Transverse colon (tissue), 4 donors: ENCODE measurements at regions not wholly inside any gene's neighbourhood (a gene's known extent, or its start where the extent isn't known, plus 50 kb on each side); places are given as distances from the start of the nearest gene placed in this dataset.
"Not testable (repeated sequence)": the region's sequence is repeated elsewhere in the genome, so short reads cannot be mapped to it uniquely, and the experiment has no call there.

ENCODE experiments used
- DNase-seq: peaks from one replicate; pipeline ENCODE4 v3.0.0-alpha.2; 2019
- H3K27ac ChIP-seq, 4 donors: fragments of 200-600 bp; sonication (generic); 2 replicates each; pipeline ENCODE4 v1.5.1; 2016 to 2018; ENCODE audit warnings: inconsistent platforms in 4 of 4
- H3K27me3 ChIP-seq: fragments of 200-600 bp; sonication (generic); 2 replicates; pipeline ENCODE4 v1.5.1; 2017; ENCODE audit warnings: inconsistent platforms
- H3K36me3 ChIP-seq, 4 donors: fragments of 200-600 bp; sonication (generic); 2 replicates each; pipeline ENCODE4 v1.5.1; 2017 to 2019; ENCODE audit warnings: inconsistent platforms in 4 of 4
- H3K4me1 ChIP-seq, 4 donors: fragments of 200-600 bp; sonication (generic); 2 replicates each; pipeline ENCODE4 v1.5.1; 2017 to 2020; ENCODE audit warnings: inconsistent platforms in 4 of 4
- H3K4me3 ChIP-seq, 4 donors: fragments of 200-600 bp; sonication (generic); 1 replicate in 1 of 4; 2 replicates in 3 of 4; pipeline versions ENCODE4 v1.5.1 to v1.6.1; 2017 to 2019; ENCODE audit warnings: inconsistent platforms in 4 of 4
- H3K9me3 ChIP-seq, 2 donors: fragments of 200-600 bp; sonication (generic); 2 replicates each; pipeline ENCODE4 v1.5.1; 2017 to 2019; ENCODE audit warnings: inconsistent platforms in 2 of 2
- CTCF ChIP-seq, 5 experiments: fragments of 200-600 bp in 3 of 5; fragments of 450-650 bp in 2 of 5; sonication (generic) in 3 of 5; IDR thresholded peaks; 1 replicate in 2 of 5; 2 replicates in 3 of 5; pipeline ENCODE4 v1.5.1; 2016 to 2017; ENCODE audit warnings: antibody characterized with exemption in 5 of 5, inconsistent platforms in 3 of 5, mild to moderate bottlenecking in 2 of 5, moderate library complexity in 1 of 5
- EP300 ChIP-seq: sonication (generic); formaldehyde crosslinking; IDR thresholded peaks from one replicate; pipeline ENCODE4 v1.6.1; 2017; ENCODE audit warnings: antibody characterized with exemption, low read depth
- POLR2A ChIP-seq: fragments of 450-650 bp; IDR thresholded peaks from one replicate; pipeline ENCODE4 v1.6.1; 2016; ENCODE audit warnings: antibody characterized with exemption, mild to moderate bottlenecking, moderate library complexity
- POLR2AphosphoS5 ChIP-seq, 3 donors: sonication (generic); formaldehyde crosslinking; IDR thresholded peaks; one replicate each; pipeline ENCODE4 v1.6.1; 2016; ENCODE audit warnings: antibody characterized with exemption in 3 of 3
- WGBS, 2 donors: methylation state at CpG; one replicate each; pipeline ENCODE4 v1.1.5; 2018; ENCODE audit warnings: low coverage in 1 of 2; 5-methylcytosine and 5-hydroxymethylcytosine counted together
- in situ Hi-C, 4 donors: fragments of 200-750 bp; cut with MboI; loops; one replicate each; pipeline versions ENCODE4 v1.15.0 to v1.15.1; 2017; ENCODE audit warnings: low sequenced_read_pairs in 3 of 4, low pct_ligation_motif_present in 1 of 4, low pct_unique_long_range_greater_than_20kb in 1 of 4
- intact Hi-C: fragments of 100-400 bp; cut with DNase I; formaldehyde crosslinking; loops from one replicate; pipeline ENCODE4 v1.15.1; 2023; ENCODE audit warnings: low total_unique reads

GRCh38 chrX:86964321-86964720 is 553.3 kb upstream of the KLHL4 start:
- intact Hi-C loops, result no loop called here

GRCh38 chrX:86981326-86981879 is 536.2 kb upstream of the KLHL4 start:
- Histone ChIP-seq H3K27ac (no peak overlapping the region), H3K4me1 (no peaks in the 10 kb centered on the region), H3K27me3 (no peaks in the 10 kb centered on the region), H3K9me3 (no peaks in the 10 kb centered on the region), H3K4me3 (no peak overlapping the region), H3K36me3 (no peaks in the 10 kb centered on the region)
- intact Hi-C loops, result no loop called here
- TF ChIP-seq POLR2AphosphoS5 (IDR thresholded peaks at IDR 0.05) (no peak), EP300 (no peak), POLR2A (no peak)
- 84% methylated on average over 2 of the region's 2 CpGs; no CpG with 5 or more reads in 1 of the 2 donors for WGBS, 2 donors
- in situ Hi-C loops, result no loop called here
- no peak for DNase-seq

More at GRCh38 chrX:86964321-86964720, 553.3 kb upstream of the KLHL4 start:
- H3K4me3 ChIP-seq, result no peak overlapping the region
- no peaks in the 10 kb centered on the region for H3K36me3 ChIP-seq
- TF ChIP-seq POLR2AphosphoS5 (IDR thresholded peaks at IDR 0.05) (no peak), CTCF (IDR thresholded peaks at IDR 0.05) (no peak), POLR2A (no peak), EP300 (no peak)
- H3K27me3 ChIP-seq, result no peaks in the 10 kb centered on the region
- DNase-seq, result no peak
- no peaks in the 10 kb centered on the region for H3K9me3 ChIP-seq
- in situ Hi-C loops, result no loop called here
- H3K4me1 ChIP-seq, result no peaks in the 10 kb centered on the region
- H3K27ac ChIP-seq, result no peak overlapping the region

GRCh38 chrX:86987351-86987750 is 530.3 kb upstream of the KLHL4 start:
- H3K4me3 ChIP-seq, H3K27me3 ChIP-seq, H3K9me3 ChIP-seq, DNase-seq, H3K36me3 ChIP-seq, H3K4me1 ChIP-seq, H3K27ac ChIP-seq, intact Hi-C loops, in situ Hi-C loops: not testable (repeated sequence)
- 67% methylated on average over 4 of the region's 4 CpGs; no CpG with 5 or more reads in 1 of the 2 donors for WGBS, 2 donors

GRCh38 chrX:87003031-87003430 is 514.6 kb upstream of the KLHL4 start:
- no peak for TF ChIP-seq CTCF (IDR thresholded peaks at IDR 0.05)
- no peak for TF ChIP-seq EP300
- TF ChIP-seq POLR2A, result no peak
- TF ChIP-seq POLR2AphosphoS5 (IDR thresholded peaks at IDR 0.05), result no peak
- Histone ChIP-seq H3K9me3 (no peaks in the 10 kb centered on the region), H3K27ac (no peak overlapping the region), H3K4me3 (no peak overlapping the region), H3K36me3 (no peaks in the 10 kb centered on the region), H3K4me1 (no peaks in the 10 kb centered on the region), H3K27me3 (no peaks in the 10 kb centered on the region)
- intact Hi-C loops, result no loop called here
- no peak for DNase-seq
- in situ Hi-C loops, result no loop called here

GRCh38 chrX:87005183-87005582 is 512.4 kb upstream of the KLHL4 start:
- no peak overlapping the region for H3K27ac ChIP-seq
- no peaks in the 10 kb centered on the region for H3K36me3 ChIP-seq
- H3K4me3 ChIP-seq, result no peak overlapping the region
- no peak for TF ChIP-seq EP300
- TF ChIP-seq CTCF (IDR thresholded peaks at IDR 0.05), result no peak
- TF ChIP-seq POLR2AphosphoS5 (IDR thresholded peaks at IDR 0.05), result no peak
- no peak for TF ChIP-seq POLR2A
- DNase-seq, result no peak
- no peaks in the 10 kb centered on the region for H3K4me1 ChIP-seq
- intact Hi-C loops (no loop called here), in situ Hi-C loops (no loop called here)
- H3K9me3 ChIP-seq, result no peaks in the 10 kb centered on the region
- 74 to 75% methylated on average over 2 to 3 of the region's 3 CpGs for WGBS, 2 donors
- H3K27me3 ChIP-seq, result no peaks in the 10 kb centered on the region
